BE2C (cell line): ENCODE measurements at regions not wholly inside any gene's neighbourhood (a gene's known extent, or its start where the extent isn't known, plus 50 kb on each side); places are given as distances from the start of the nearest gene placed in this dataset.

Experiments
- DNase-seq: peaks from one replicate; pipeline ENCODE4 v3.0.0-alpha.2; 2020
- H3K27me3 ChIP-seq: fragments of 250-450 bp; sonication (Bioruptor Pico); 2 replicates; pipeline ENCODE4 v1.5.1; 2020; ENCODE audit warnings: mild to moderate bottlenecking
- H3K36me3 ChIP-seq: fragments of 250-450 bp; sonication (Bioruptor Pico); 2 replicates; pipeline ENCODE4 v1.5.1; 2020; ENCODE audit warnings: mild to moderate bottlenecking
- H3K4me1 ChIP-seq: fragments of 250-450 bp; sonication (Bioruptor Pico); 2 replicates; pipeline ENCODE4 v1.5.1; 2020
- H3K4me3 ChIP-seq: 2 replicates; pipeline ENCODE4 v1.5.1; 2011; ENCODE audit warnings: low read depth, low read length
- H3K9me3 ChIP-seq: fragments of 250-450 bp; sonication (Bioruptor Pico); 2 replicates; pipeline ENCODE4 v1.5.1; 2020
- TF ChIP-seq, protein P1 (sequence below): IDR thresholded peaks from 2 replicates; pipeline ENCODE4 v1.5.1; 2012; ENCODE audit warnings: mild to moderate bottlenecking, low read depth, low read length

DNA sequence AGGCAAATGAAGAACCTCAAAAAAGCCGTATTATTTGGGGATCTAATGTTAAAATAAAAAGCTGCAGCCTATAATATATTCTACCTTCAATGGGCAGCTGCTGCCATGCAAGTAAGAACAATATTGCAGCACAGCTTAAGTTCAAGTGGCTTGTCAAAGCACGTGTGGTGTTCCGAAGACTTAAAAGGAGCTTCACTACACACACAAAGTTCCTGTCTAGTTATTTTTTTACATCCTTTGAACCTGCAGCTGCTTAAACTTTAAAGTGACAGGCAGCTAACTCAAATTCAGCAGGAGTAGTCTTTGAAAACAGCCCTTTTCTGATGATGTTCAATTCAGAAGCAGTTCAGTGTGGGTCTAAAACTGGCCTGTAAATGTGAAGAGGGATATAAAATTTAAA is 85.8 kb upstream of the XIRP2 start:
- DNase-seq, result no peak
- Histone ChIP-seq H3K9me3 (no peaks in the 10 kb centered on the region), H3K36me3 (no peaks in the 10 kb centered on the region), H3K27me3 (no peaks in the 10 kb centered on the region), H3K4me1 (no peaks in the 10 kb centered on the region), H3K4me3 (no peak overlapping the region)
- TF ChIP-seq, protein P1, sequence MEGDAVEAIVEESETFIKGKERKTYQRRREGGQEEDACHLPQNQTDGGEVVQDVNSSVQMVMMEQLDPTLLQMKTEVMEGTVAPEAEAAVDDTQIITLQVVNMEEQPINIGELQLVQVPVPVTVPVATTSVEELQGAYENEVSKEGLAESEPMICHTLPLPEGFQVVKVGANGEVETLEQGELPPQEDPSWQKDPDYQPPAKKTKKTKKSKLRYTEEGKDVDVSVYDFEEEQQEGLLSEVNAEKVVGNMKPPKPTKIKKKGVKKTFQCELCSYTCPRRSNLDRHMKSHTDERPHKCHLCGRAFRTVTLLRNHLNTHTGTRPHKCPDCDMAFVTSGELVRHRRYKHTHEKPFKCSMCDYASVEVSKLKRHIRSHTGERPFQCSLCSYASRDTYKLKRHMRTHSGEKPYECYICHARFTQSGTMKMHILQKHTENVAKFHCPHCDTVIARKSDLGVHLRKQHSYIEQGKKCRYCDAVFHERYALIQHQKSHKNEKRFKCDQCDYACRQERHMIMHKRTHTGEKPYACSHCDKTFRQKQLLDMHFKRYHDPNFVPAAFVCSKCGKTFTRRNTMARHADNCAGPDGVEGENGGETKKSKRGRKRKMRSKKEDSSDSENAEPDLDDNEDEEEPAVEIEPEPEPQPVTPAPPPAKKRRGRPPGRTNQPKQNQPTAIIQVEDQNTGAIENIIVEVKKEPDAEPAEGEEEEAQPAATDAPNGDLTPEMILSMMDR, result no peak

DNA sequence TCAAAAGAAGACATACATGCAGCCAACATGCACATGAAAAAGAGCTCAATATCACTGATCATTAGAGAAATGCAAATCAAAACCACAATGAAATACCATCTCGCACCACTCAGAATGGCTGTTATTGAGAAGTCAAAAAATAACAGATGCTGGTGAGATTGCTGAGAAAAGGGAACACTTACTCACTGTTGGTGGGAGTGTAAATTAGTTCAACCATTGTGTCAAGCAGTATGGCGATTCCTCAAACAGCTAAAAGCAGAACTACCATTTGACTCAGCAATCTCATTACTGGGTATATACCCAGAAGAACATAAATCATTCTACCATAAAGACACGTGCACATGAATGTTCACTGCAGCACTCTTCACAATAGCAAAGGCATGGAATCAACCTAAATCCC is 95.5 kb upstream of the XIRP2 start:
- Histone ChIP-seq H3K27me3 (no peaks in the 10 kb centered on the region), H3K4me1 (no peaks in the 10 kb centered on the region)
- no peak for DNase-seq

DNA sequence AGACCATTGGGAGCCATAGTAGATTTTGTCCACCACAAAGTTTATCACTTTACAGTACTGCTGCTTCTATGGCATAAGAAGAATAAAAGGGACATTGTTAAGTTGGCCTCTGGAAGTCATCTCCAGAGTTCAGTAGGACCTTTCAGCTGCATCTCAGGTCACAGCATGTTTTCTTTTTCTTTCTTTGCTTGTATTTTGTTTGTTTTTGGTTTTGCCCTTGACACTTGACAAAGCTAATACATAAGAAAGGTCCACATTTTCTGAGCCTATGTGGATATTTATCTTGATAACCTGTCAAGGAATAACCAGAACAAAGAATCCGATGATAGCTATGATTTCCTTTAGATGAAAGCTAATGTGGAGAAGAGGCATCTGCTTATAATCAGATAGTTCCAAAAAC is 101.6 kb upstream of the XIRP2 start:
- no peak for DNase-seq
- H3K36me3 ChIP-seq, result no peaks in the 10 kb centered on the region
- TF ChIP-seq, protein P1, result no peak
- H3K4me1 ChIP-seq, result no peaks in the 10 kb centered on the region
- H3K9me3 ChIP-seq, result no peaks in the 10 kb centered on the region
- H3K4me3 ChIP-seq, result no peak overlapping the region
- no peaks in the 10 kb centered on the region for H3K27me3 ChIP-seq

More for the DNA sequence above, 95.5 kb upstream of the XIRP2 start:
- Histone ChIP-seq H3K36me3 (no peaks in the 10 kb centered on the region), H3K4me3 (no peak overlapping the region), H3K9me3 (no peaks in the 10 kb centered on the region)
- TF ChIP-seq, protein P1, result no peak

DNA sequence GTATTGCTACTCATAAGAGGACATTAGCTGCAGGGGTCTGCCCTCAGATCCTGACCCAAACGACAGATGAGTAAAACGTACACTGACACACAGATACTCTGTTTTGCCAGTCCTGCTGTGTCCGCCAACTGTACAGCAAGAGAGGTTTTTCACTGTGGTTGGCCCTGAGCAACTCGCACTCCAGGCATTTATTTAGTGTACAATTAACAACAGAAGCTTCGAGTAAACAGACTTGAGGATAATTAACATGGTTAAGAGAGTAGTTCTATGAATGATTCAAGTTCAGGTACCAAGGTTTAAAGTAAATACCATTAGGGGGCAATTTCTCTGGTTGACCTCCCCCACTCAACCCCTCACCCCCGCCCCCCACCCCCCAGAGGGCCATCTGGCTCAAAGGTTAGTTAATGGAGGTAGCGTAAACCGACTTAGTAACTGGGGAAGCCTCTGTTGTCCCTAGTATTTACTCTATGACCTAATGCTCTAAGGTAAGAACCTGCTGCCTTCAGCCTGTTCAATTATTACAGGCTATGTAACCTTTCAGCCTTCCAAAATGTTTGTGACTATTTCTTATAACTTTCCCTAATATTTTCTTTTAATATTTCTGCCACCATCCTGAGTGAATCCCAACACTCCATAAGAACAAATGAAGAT is 103.9 kb upstream of the XIRP2 start:
- H3K4me1 ChIP-seq, result no peaks in the 10 kb centered on the region
- H3K36me3 ChIP-seq, result no peaks in the 10 kb centered on the region
- no peak overlapping the region for H3K4me3 ChIP-seq
- no peak for DNase-seq
- no peaks in the 10 kb centered on the region for H3K9me3 ChIP-seq
- TF ChIP-seq, protein P1, result no peak
- H3K27me3 ChIP-seq, result no peaks in the 10 kb centered on the region

DNA sequence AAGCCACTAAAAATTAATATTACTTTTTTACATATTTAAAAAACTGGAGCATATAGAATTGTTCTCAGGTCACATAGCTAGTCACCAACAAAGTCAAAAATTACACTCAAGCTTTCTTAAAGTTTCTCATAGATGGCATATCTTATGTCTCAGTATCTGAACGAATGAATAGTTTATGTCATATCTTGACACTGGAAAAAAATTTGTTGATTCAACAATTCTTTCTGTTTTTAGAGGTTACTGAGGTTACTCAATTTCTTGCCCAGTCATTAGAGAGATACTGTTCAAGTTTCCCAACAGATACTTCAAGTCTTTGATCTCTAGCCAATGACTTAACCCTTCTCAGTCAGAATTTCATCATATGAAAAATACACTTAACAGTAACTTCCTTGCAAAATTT is 113.1 kb upstream of the XIRP2 start:
- TF ChIP-seq, protein P1, result no peak
- no peak overlapping the region for H3K4me3 ChIP-seq
- H3K4me1 ChIP-seq, result no peaks in the 10 kb centered on the region
- H3K36me3 ChIP-seq, result no peaks in the 10 kb centered on the region
- no peaks in the 10 kb centered on the region for H3K27me3 ChIP-seq
- H3K9me3 ChIP-seq, result no peaks in the 10 kb centered on the region
- no peak for DNase-seq

DNA sequence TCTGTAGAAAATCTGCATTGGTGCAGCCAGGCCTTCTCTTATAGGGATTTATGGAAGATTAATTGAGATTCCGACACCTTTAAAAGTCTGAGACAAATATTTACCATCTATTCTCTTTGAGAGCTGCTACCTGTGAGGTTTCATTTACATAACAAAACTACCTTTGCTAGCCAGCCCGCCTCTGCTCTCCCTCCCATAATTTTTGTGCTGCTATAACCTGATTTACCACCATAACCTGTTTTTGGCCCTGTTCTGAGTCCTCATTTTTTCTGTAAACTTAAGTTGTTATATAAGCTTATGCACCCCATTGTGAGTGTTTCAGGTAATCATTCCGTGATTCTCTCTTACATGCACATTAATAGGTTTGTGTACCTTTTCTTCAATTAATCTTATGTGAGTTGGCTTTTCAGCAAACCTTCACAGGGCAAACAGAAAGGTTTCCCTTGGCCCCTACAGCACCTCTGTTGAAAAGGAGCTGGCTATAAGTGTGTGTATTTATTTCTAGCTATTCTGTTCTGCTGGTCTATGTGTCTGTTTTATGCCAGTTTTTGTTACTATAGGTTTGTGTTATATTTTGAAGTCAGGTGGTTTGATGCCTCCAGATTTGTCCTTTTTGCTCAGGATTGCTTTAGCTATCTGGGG is 114.9 kb upstream of the XIRP2 start:
- Histone ChIP-seq H3K4me1 (no peaks in the 10 kb centered on the region), H3K27me3 (no peaks in the 10 kb centered on the region), H3K9me3 (no peaks in the 10 kb centered on the region), H3K4me3 (no peak overlapping the region), H3K36me3 (no peaks in the 10 kb centered on the region)
- TF ChIP-seq, protein P1, result no peak
- no peak for DNase-seq
